DMS53 (cell line): ENCODE measurements at regions not wholly inside any gene's neighbourhood (a gene's known extent, or its start where the extent isn't known, plus 50 kb on each side); places are given as distances from the start of the nearest gene placed in this dataset.

Experiments used
- DNase-seq: peaks from one replicate; lab custom pipeline; 2025; lab: John Stamatoyannopoulos, UW

DNA sequence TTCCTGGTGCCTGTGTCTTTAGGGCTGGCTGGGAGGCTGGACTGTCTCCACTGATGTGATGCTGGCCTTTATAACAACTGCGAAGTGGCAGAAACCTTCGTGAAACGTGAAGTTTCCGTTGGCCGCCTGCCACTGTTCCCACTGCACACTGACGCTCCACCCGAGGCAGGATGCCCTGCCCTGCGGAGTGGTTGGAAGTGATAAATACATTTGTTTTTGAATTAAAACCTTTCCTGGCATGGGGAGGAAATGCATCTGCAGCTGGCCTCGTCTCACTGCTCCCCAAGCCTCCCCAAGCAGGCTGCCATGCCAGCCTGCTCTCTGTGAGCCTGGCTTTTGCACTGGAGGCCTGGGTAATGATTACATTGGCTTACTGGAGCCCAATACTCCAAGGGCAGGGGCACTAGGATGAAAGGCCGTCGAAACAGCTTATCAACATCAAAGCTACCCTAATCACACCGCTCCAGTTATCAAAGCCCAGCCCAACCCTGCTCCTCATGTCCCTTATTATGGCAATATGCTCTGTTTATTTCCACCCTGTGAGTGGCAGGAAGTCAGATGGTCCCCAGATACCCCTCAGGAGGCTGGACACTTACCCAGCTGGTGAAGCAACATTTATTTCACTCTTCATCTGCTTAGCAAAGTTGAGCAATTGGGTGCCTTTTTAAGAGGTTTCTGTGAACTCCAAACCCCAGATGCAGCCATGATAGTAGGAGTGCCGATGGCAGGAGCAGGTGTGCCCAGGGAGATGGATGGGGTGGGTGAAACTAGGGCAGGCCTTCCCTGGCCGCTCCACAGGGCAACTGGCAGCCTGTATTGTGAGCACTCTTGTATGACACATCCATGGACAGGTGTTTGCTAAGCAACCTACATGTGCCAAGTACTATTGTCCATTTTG is 97.4 kb upstream of the ITGA6 start:
- DNase-seq = peak; percentile 25

- DNase-seq = no peak
Measured at GRCh38 chr2:172332507-172332906, 94.9 kb upstream of the ITGA6 start.

- no peak for DNase-seq
Measured at GRCh38 chr2:172333235-172333977, 94.0 kb upstream of the ITGA6 start.

DNA sequence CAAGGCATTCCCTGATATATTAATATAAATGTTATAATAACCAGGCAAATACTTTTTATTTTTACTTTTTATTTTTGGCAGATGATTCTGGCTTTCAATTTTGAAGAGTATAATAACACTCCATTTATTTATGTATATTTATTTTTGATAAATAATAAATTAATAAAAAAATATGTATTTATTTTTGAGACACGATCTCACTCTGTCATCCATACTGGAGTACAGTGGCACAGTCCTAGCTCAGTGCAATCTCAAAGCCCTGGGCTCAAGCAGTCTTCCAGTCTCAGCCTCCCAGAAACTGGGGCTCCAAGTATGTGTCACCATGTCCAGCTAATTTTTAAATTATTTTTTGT is 93.4 kb upstream of the ITGA6 start:
- DNase-seq = no peak

DNA sequence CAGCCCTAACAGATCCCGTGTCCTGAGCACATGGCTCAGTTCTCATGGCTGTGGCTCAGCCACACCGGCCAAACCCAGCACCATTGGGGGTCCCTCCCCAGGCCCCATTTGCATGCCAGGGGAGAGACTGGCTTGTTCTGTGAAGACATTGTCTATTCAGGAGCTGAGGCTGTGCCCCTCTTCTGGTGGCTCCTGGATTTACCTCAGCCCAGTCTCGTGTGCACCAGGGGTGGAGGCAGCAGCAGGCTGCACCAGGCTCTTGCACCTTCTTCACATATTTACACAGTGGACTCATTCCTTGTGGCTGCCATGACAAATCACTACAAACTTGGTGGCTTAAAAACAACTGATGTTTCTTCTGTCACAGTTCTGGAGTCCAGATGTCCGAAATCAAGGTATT is 92.4 kb upstream of the ITGA6 start:
- no peak for DNase-seq

- DNase-seq = no peak
Measured at GRCh38 chr2:172335736-172336135, 91.7 kb upstream of the ITGA6 start.

- DNase-seq = no peak
Measured at GRCh38 chr2:172336681-172337080, 90.7 kb upstream of the ITGA6 start.

DNA sequence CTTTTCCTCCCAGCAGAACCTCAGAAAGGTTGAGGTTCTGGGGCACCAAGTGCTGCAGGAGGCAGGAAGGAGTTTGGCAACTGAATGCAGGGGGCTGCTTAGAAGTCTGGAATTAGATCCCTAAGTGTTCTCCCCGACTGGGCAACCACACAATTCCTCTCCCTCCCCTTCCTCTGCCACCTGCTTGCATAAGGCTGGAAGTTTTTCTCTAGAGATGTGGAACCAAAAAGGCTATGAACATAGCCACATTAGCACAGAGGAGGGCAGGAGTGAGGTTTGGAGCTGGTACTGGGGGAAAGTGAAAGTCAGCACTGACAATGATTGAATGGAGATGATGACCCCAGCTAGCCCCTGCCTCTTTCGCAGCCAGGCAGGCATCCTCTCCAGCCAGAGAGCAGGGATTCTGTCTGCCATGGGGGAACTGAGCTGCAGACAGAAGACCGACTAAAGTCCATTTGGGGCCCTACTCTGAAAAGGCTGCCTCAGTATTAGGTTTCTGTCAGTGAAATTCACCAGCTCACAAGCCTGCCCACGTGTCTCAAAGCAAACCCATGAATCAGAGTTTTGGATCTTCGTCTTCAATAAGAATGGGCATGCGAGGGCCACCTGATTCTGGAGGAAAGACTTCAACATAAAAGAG is 87.9 kb upstream of the ITGA6 start:
- no peak for DNase-seq

- no peak for DNase-seq
Measured at GRCh38 chr2:172340394-172340793, 87.0 kb upstream of the ITGA6 start.

- DNase-seq = no peak
Measured at GRCh38 chr2:172342078-172342477, 85.3 kb upstream of the ITGA6 start.

DNA sequence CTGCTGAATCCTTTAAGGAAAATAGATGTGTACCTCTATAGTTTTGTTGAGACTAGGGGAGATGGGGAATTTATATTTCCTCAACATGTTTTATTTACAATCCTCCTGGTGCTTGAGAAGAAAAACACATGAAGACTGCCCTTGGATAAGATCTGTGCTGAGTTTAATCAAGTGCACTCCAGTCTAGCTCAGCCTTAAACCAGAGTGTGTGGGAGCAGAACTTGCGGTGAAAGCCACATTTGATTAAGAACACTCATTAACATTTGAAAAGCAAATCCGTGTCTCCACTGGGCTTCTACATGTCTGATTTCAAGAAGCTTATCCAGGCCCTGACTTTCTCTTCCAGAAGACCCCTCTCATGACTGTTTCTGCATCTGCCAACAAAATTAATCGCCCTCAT is 84.8 kb upstream of the ITGA6 start:
- no peak for DNase-seq

DNA sequence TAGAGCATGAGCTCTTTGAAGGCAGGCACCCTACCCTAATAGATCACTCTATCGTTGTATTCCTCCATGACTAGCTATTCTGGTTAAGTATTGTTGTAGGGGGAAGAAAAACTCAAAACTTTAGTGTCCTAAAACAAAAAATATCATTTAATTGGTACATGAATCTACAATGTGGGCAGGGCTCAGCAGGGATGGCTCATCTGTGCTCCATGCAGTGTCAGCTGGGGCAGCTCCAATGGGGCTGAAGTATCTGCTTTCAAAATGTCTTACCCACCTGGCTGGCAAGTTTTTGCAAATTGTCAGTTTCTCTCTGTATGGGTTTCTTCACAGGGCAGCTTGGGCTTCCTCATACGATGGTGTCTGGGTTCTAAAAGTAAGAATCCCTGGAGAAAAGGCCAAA is 83.2 kb upstream of the ITGA6 start:
- DNase-seq = no peak

DNA sequence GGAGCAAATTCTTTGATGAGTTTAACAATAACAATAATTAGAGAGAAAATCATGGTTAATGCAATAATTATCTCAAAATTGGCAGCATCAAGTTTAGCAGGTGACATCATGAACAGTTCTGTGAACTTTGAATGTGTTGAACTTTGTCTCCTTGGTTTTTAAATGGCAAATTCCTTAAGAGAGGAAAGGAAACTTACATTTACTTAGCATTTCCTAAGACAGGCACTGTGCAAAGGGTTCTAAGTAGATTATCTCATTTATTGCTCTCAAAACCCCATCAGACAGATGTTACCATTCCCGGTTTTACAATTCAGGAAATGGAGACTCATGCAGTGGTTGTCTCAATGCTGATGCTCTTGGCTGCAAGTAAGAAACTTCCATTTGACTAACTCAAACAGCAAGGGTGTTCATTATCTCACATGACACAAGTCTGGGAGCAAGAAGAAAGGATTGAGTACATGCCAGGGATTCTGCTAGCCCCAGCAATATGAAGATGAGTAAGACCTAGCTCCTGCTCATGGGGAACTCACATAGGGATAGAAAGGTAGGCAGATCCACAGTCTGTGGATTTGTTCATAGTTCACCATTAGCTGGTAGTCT is 81.3 kb upstream of the ITGA6 start:
- DNase-seq = no peak

GRCh38 chr2:172348555-172349288 is 78.7 kb upstream of the ITGA6 start:
- peak; percentile 65 for DNase-seq

GRCh38 chr2:172350839-172351479 is 76.4 kb upstream of the ITGA6 start:
- no peak for DNase-seq

GRCh38 chr2:172351586-172351985 is 75.8 kb upstream of the ITGA6 start:
- no peak for DNase-seq

DNA sequence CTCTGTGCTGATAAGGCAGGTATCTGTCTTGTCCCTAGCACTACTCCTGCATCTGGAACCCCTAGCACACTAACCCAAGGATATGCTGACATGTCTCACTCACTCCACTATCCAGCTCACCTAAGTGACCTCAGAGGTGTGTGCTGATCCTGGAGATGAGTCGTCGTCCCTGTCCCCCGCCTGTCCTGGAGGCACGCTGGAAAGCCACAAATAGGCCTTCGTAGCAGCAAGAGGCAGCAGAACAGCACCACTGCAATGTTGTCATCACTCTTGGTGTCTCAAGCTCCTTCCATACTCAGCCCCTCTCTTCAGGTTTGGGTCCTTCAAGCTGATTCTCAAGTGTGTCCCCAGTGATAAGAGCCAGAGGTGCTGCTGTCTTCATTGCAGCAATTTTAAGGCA is 73.0 kb upstream of the ITGA6 start:
- DNase-seq = no peak

GRCh38 chr2:172357442-172357841 is 69.9 kb upstream of the ITGA6 start:
- no peak for DNase-seq

DNA sequence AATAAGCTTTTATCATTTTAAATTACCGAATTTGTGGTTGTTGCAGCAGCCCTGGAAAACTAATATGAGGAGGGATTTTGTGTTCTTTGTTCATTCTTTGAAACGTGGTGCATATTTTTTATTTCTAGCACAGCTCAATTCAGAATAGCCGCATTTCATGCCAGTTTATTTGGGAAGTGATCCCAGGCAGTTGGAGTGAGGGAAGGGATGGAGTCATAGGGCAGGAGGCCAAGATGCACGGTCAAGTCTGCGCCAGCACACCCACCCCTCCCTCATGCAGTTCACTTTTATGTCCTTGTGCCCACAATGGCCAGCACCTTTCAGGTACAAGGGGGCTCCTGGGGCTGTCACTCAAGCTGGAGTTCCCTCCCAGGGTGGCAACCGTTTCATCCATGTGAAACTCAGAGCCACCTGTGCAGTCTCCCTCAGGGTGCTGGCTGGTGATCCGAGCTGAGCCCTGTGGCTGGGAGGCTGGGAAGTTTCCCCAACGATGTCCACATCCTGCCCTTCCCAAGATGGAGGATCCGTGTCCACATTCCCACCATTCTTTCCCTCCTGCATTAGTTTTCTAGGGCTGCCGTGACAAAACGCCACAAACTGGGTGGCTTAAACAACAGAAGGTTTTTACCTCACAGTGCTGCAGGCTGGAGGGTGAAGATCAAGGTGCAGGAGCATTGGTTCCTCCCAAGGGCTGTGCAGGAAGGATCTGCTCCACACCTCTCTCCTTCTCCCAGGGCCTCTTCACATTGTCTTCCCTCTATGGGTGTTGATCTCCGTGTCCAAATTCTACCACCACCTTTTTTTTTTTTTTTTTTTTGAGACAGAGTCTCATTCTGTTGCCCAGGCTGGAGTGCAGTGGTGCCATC is 68.5 kb upstream of the ITGA6 start:
- DNase-seq = no peak

DNA sequence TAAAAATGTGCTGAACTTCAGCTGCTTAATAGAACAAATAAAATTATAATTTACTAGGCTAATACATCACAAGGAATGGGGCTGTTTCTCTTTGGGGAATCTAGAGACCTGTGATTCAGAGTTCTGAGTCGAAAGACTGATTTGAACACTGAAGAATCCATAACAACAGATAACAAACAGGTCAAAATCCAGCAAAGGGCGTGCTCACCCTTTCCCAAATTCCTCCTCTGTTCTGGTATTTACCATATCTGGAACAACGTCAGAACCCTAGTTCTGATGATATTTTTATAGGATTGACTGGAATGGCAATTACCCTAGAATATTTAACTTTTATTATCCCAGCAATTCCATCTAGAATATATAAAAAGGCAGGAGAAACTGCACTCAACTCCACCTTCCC is 66.0 kb upstream of the ITGA6 start:
- DNase-seq = no peak
